H9 (cell line): ENCODE measurements at regions not wholly inside any gene's neighbourhood (a gene's known extent, or its start where the extent isn't known, plus 50 kb on each side); places are given as distances from the start of the nearest gene placed in this dataset.
"Not testable (repeated sequence)": the region's sequence is repeated elsewhere in the genome, so short reads cannot be mapped to it uniquely, and the experiment has no call there.

Source experiments
- DNase-seq: peaks from one replicate; pipeline ENCODE4 v3.0.0-alpha.2; 2017
- H2AFZ ChIP-seq: one replicate; pipeline ENCODE4 v1.6.1; 2013; ENCODE audit warnings: mild to moderate bottlenecking, low read length, control low read depth, moderate library complexity
- H2AK5ac ChIP-seq: 2 replicates; pipeline ENCODE4 v1.6.1; 2013; ENCODE audit warnings: low read length, control low read depth, mixed read lengths; ENCODE audit not compliant: insufficient read length
- H2BK120ac ChIP-seq: one replicate; pipeline ENCODE4 v1.6.1; 2013; ENCODE audit warnings: low read depth, mild to moderate bottlenecking, low read length, control low read depth, inconsistent platforms; ENCODE audit not compliant: poor library complexity, severe bottlenecking
- H2BK12ac ChIP-seq: 2 replicates; pipeline ENCODE4 v1.6.1; 2013; ENCODE audit warnings: low read length, control low read depth, mixed read lengths, low read depth; ENCODE audit not compliant: insufficient read length
- H2BK15ac ChIP-seq: 2 replicates; pipeline ENCODE4 v1.6.1; 2013; ENCODE audit warnings: low read depth, low read length, control low read depth
- H2BK20ac ChIP-seq: one replicate; pipeline ENCODE4 v1.6.1; 2013; ENCODE audit warnings: low read depth, mild to moderate bottlenecking, low read length, control low read depth, inconsistent platforms; ENCODE audit not compliant: poor library complexity, severe bottlenecking
- H2BK5ac ChIP-seq: 2 replicates; pipeline ENCODE4 v1.6.1; 2013; ENCODE audit warnings: low read length, control low read depth, mixed read lengths; ENCODE audit not compliant: insufficient read length
- H3K14ac ChIP-seq: 2 replicates; pipeline ENCODE4 v1.6.1; 2013; ENCODE audit warnings: low read length, control low read depth; ENCODE audit not compliant: insufficient read depth
- H3K18ac ChIP-seq: 2 replicates; pipeline ENCODE4 v1.6.1; 2013; ENCODE audit warnings: low read depth, mild to moderate bottlenecking, mixed read lengths, low read length, control low read depth; ENCODE audit not compliant: insufficient read length
- H3K23ac ChIP-seq: 2 replicates; pipeline ENCODE4 v1.6.1; 2013; ENCODE audit warnings: low read length, control low read depth, mixed read lengths, low read depth; ENCODE audit not compliant: insufficient read length
- H3K23me2 ChIP-seq: 2 replicates; pipeline ENCODE4 v1.6.1; 2013; ENCODE audit warnings: low read depth, mild to moderate bottlenecking, mixed read lengths, low read length, control low read depth; ENCODE audit not compliant: insufficient read length, poor library complexity, severe bottlenecking
- H3K27ac ChIP-seq: 2 replicates; pipeline ENCODE4 v1.5.1; 2013; ENCODE audit warnings: low read length, control low read depth, mixed read lengths, low read depth; ENCODE audit not compliant: insufficient read length
- H3K27me3 ChIP-seq: 2 replicates; pipeline ENCODE4 v1.6.1; 2013; ENCODE audit warnings: low read length, control low read depth, inconsistent platforms; ENCODE audit not compliant: insufficient read depth
- H3K4ac ChIP-seq: 2 replicates; pipeline ENCODE4 v1.6.1; 2013; ENCODE audit warnings: low read depth, mild to moderate bottlenecking, control low read depth, inconsistent platforms, low read length, moderate library complexity
- H3K4me1 ChIP-seq: 2 replicates; pipeline ENCODE4 v1.6.1; 2013; ENCODE audit warnings: low read length, control low read depth, inconsistent platforms; ENCODE audit not compliant: insufficient read depth
- H3K4me2 ChIP-seq: 2 replicates; pipeline ENCODE4 v1.6.1; 2013; ENCODE audit warnings: low read length, control low read depth, mixed read lengths; ENCODE audit not compliant: insufficient read length, insufficient read depth
- H3K56ac ChIP-seq: 2 replicates; pipeline ENCODE4 v1.6.1; 2013; ENCODE audit warnings: low read depth, mild to moderate bottlenecking, mixed read lengths, low read length, control low read depth; ENCODE audit not compliant: insufficient read length
- H3K79me1 ChIP-seq: 2 replicates; pipeline ENCODE4 v1.6.1; 2013; ENCODE audit warnings: low read depth, mild to moderate bottlenecking, moderate library complexity, low read length, control low read depth, inconsistent platforms; ENCODE audit not compliant: insufficient read depth, poor library complexity, severe bottlenecking
- H3K79me2 ChIP-seq: 2 replicates; pipeline ENCODE4 v1.6.1; 2013; ENCODE audit warnings: low read length, control low read depth, inconsistent platforms; ENCODE audit not compliant: insufficient read depth
- H3K9ac ChIP-seq: 2 replicates; pipeline ENCODE4 v1.6.1; 2013; ENCODE audit warnings: low read length, control low read depth, mixed read lengths; ENCODE audit not compliant: insufficient read length; ENCODE audit errors: extremely low read depth
- H3K9me3 ChIP-seq: one replicate; pipeline ENCODE4 v1.6.1; 2013; ENCODE audit warnings: low read depth, low read length, inconsistent platforms; ENCODE audit not compliant: control insufficient read depth
- H3T11ph ChIP-seq: one replicate; pipeline ENCODE4 v1.6.1; 2013; ENCODE audit warnings: mild to moderate bottlenecking, low read length, control low read depth, inconsistent platforms
- H4K20me1 ChIP-seq: one replicate; pipeline ENCODE4 v1.6.1; 2013; ENCODE audit not compliant: control insufficient read depth, insufficient read length, insufficient read depth
- H4K5ac ChIP-seq: 2 replicates; pipeline ENCODE4 v1.6.1; 2013; ENCODE audit warnings: low read depth, mild to moderate bottlenecking, mixed read lengths, low read length, control low read depth; ENCODE audit not compliant: insufficient read length
- H4K8ac ChIP-seq: replicated peaks from 2 replicates; pipeline ENCODE4 v1.6.1; 2013; ENCODE audit warnings: low read length, control low read depth, mixed read lengths, low read depth; ENCODE audit not compliant: insufficient read length
- H4K91ac ChIP-seq: 2 replicates; pipeline ENCODE4 v1.6.1; 2013; ENCODE audit warnings: low read depth, mild to moderate bottlenecking, moderate library complexity, mixed read lengths, low read length, control low read depth; ENCODE audit not compliant: insufficient read length
- H3K27ac Mint-ChIP-seq, 3 experiments: 2 replicates in 2 of 3; 3 replicates in 1 of 3; pipeline ENCODE4 v1.8.0; 2020 to 2021; ENCODE audit warnings: mixed read lengths in 3 of 3, mild to moderate bottlenecking in 1 of 3, moderate library complexity in 1 of 3
- H3K27me3 Mint-ChIP-seq: 2 replicates; pipeline ENCODE4 v1.8.0; 2021; ENCODE audit warnings: low read depth, mild to moderate bottlenecking, moderate library complexity, mixed read lengths
- H3K36me3 Mint-ChIP-seq, 3 experiments: 2 replicates in 2 of 3; 3 replicates in 1 of 3; pipeline ENCODE4 v1.8.0; 2020 to 2021; ENCODE audit warnings: low read depth in 3 of 3, mixed read lengths in 3 of 3; ENCODE audit not compliant: insufficient read depth in 1 of 3
- H3K4me1 Mint-ChIP-seq, 2 experiments: 2 replicates each; pipeline ENCODE4 v1.8.0; 2020; ENCODE audit warnings: mixed read lengths in 2 of 2
- H3K4me3 Mint-ChIP-seq, 2 experiments: 2 replicates in 1 of 2; 3 replicates in 1 of 2; pipeline ENCODE4 v1.8.0; 2020 to 2021; ENCODE audit warnings: mild to moderate bottlenecking in 2 of 2, mixed read lengths in 2 of 2, moderate library complexity in 1 of 2
- H3K9me3 Mint-ChIP-seq, 2 experiments: 2 replicates in 1 of 2; 3 replicates in 1 of 2; pipeline ENCODE4 v1.8.0; 2020; ENCODE audit warnings: mild to moderate bottlenecking in 2 of 2, mixed read lengths in 2 of 2, moderate library complexity in 1 of 2
- CTCF ChIP-seq: fragments of 200-600 bp; sonication (generic); conservative IDR thresholded peaks from 3 replicates; pipeline ENCODE4 v1.8.0; 2021; ENCODE audit warnings: antibody characterized with exemption, mild to moderate bottlenecking
- WGBS: extraction: QIAGEN DNeasy Blood & Tissue Kit; methylation state at CpG from one replicate; pipeline ENCODE4 v1.1.7; 2013; ENCODE audit warnings: missing lambda C conversion rate, low lambda C conversion rate, mixed read lengths; ENCODE audit not compliant: insufficient read length; ENCODE audit errors: extremely low coverage; 5-methylcytosine and 5-hydroxymethylcytosine counted together

DNA sequence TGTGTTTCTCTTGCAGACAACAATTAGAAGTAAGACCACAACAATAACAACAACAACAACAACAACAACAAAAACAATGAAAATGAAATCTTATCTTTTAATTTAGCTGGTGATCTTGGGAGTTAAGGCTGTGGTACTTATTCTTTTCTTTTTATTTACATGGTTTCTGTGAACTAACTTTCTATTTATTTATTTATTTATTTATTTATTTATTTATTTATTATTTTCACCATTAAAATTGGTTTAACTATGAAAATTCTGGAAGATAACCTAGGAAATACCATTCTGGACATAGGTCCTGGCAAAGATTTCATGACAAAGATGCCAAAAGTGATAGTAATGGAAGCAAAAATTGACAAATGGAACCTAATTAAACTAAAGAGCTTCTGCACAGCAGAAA is 102.5 kb upstream of the PNPT1 start:
- H3K4ac ChIP-seq: no peak overlapping the region
- H2AFZ ChIP-seq: no peak overlapping the region
- DNase-seq: no peak
- H3K4me1 ChIP-seq: no peaks in the 10 kb centered on the region
- no peaks in the 10 kb centered on the region for H3K27me3 ChIP-seq
- H2BK15ac ChIP-seq: no peak overlapping the region
- no peak overlapping the region for H3K27ac Mint-ChIP-seq
- H3K14ac ChIP-seq: no peak overlapping the region
- H3K56ac ChIP-seq: no peak overlapping the region
- no peaks in the 10 kb centered on the region for H3K79me1 ChIP-seq
- H2BK20ac ChIP-seq: no peak overlapping the region
- H4K5ac ChIP-seq: no peak overlapping the region
- H3K23ac ChIP-seq: no peak overlapping the region
- H3K18ac ChIP-seq: no peak overlapping the region
- no peak overlapping the region for H2BK12ac ChIP-seq
- no peaks in the 10 kb centered on the region for H4K20me1 ChIP-seq
- peaks cover 0 to 18% (median 7%) of the 10 kb centered on the region in 3 experiments for H3K36me3 Mint-ChIP-seq
- no peak overlapping the region for H3K4me3 Mint-ChIP-seq
- no peak overlapping the region for H2BK5ac ChIP-seq
- no peak overlapping the region for H2AK5ac ChIP-seq
- no peak overlapping the region for H2BK120ac ChIP-seq
- H3K79me2 ChIP-seq: no peaks in the 10 kb centered on the region
- H3T11ph ChIP-seq: no peak overlapping the region
- no peaks in the 10 kb centered on the region for H3K23me2 ChIP-seq
- no peak overlapping the region for H4K8ac ChIP-seq
- H3K27me3 Mint-ChIP-seq: no peaks in the 10 kb centered on the region; the same call in 1 of the 2 replicates
- TF ChIP-seq CTCF: no peak
- no peak overlapping the region for H3K9ac ChIP-seq
- H3K4me2 ChIP-seq: no peak overlapping the region
- H3K27ac ChIP-seq: no peak overlapping the region
- H4K91ac ChIP-seq: no peak overlapping the region
- H3K4me1 Mint-ChIP-seq: no peaks in the 10 kb centered on the region
- peaks cover 15 to 29% of the 10 kb centered on the region in 2 experiments for H3K9me3 Mint-ChIP-seq
- H3K9me3 ChIP-seq: no peaks in the 10 kb centered on the region

GRCh38 chr2:55793602-55794001 is 100.0 kb upstream of the PNPT1 start:
- H3K27ac Mint-ChIP-seq, H3K4me1 Mint-ChIP-seq, H3K27me3 ChIP-seq: not testable (repeated sequence)

More at GRCh38 chr2:55793602-55794001, 100.0 kb upstream of the PNPT1 start:
- not testable (repeated sequence) for H4K5ac ChIP-seq, H3K56ac ChIP-seq, H3K23ac ChIP-seq, H3K79me1 ChIP-seq, H3K9me3 ChIP-seq, H3K18ac ChIP-seq, H3K27ac ChIP-seq, H3K79me2 ChIP-seq, H3K4me1 ChIP-seq, H2BK20ac ChIP-seq, H3K9ac ChIP-seq, H2BK120ac ChIP-seq, H3K4me3 Mint-ChIP-seq, H4K20me1 ChIP-seq, H3K4ac ChIP-seq, H3K27me3 Mint-ChIP-seq, H3K14ac ChIP-seq, H3T11ph ChIP-seq, H4K8ac ChIP-seq, H3K4me2 ChIP-seq, H4K91ac ChIP-seq, H2AFZ ChIP-seq, H2BK12ac ChIP-seq, H2AK5ac ChIP-seq, DNase-seq, H2BK5ac ChIP-seq, H2BK15ac ChIP-seq, H3K23me2 ChIP-seq
- WGBS: no CpG with 5 or more reads among the region's 12 CpGs
- Mint-ChIP-seq H3K36me3 (peaks cover 0 to 18% (median 7%) of the 10 kb centered on the region in 3 experiments), H3K9me3 (peaks cover 15 to 29% of the 10 kb centered on the region in 2 experiments)
